Fibroblast of peridontal ligament (primary cell): ENCODE measurements at regions not wholly inside any gene's neighbourhood (a gene's known extent, or its start where the extent isn't known, plus 50 kb on each side); places are given as distances from the start of the nearest gene placed in this dataset.
"Not testable (repeated sequence)": the region's sequence is repeated elsewhere in the genome, so short reads cannot be mapped to it uniquely, and the experiment has no call there.

Experiments
- DNase-seq: peaks from one replicate; pipeline ENCODE4 v3.0.0-alpha.2; 2010; ENCODE audit errors: extremely low read depth

DNA sequence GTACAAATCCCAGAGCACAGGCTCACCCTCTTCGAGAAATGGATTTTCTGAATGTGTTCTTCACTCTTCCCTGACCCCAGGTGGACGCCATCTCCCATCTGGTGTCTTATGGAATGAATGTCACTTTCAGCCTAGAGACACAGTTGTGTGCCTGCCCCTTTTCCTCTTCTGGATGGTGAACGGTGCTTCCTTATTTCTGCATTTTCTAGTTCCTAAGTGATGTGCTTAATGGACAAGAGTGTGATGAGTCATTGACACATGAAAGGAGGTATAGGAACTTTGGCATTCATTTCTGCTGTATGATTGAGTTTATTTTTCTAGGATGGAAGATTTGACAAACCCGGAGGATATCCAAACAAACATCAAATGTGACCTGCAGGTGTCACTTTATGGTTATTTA lies 114.9 kb upstream of the PTPN20 start:
- DNase-seq: not testable (repeated sequence)

GRCh38 chr10:46802010-46802409 lies 109.2 kb upstream of the PTPN20 start:
- not testable (repeated sequence) for DNase-seq

DNA sequence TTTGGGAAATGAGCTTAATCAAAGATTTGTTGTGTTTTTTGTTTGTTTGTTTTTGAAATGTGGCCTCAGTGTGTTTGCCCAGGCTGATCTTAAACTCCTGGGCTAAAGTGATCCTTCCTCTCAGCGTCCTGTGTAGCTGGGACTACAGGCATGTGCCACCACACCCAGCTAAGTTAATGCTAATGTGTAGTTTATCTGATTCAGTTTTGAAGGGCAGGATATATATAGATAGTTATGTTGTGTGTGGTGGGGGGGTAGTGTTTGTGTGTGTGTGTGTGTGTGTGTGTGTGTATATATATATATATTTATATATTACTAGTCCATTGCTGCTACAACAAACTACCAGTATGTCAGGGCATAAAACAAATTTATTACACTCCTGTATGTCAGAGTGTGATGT lies 108.1 kb upstream of the PTPN20 start:
- DNase-seq: not testable (repeated sequence)

GRCh38 chr10:46810222-46810621 lies 101.0 kb upstream of the PTPN20 start:
- DNase-seq: not testable (repeated sequence)

DNA sequence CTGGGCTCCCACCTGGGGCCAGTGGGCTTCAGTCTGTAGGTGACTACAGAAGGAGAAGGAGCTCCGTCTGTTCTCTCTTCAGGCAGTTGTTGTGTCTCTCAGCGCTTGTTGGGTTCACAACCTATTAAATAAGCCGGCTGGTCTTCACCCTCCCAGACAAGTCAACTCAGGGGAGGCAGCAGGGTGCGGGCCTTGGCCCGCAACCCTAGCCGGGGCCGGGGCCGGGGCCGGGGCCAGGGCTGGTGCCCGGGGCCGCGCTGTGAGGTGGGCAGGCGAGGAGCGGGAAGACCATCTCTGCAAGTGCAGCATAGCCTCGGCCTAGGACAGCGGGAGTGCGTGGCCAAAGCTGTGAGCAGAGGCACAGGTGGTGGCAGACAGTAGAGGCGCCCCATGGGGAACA lies 95.1 kb upstream of the PTPN20 start:
- DNase-seq: not testable (repeated sequence)

GRCh38 chr10:46840393-46841050 lies 70.7 kb upstream of the PTPN20 start:
- DNase-seq: not testable (repeated sequence)

DNA sequence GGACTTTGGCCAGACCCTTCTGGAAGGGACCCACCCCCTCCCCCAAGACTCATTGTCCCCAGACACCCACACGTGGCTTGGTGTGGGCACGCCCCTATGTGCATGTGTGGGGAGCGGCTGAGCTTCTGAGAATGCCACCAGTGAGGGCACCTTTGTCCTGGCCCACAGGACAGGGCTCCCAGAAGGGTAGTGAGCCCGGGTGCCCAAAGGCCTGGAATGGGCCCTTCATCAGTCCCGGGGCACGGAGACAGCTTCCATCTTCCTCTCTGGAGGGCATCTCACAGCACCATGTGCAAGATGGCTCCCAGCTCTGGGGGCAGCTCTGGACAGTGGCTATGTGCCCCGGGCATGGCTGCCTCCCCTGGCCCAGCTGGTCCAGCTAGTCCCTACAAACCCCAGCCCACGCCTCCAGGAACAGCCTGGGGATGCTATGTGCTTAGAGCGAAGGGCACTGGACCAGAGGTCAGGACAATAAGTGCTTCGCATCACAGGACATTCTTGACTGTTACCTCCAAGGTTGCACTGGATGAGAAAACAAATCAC lies 70.1 kb upstream of the PTPN20 start:
- not testable (repeated sequence) for DNase-seq

DNA sequence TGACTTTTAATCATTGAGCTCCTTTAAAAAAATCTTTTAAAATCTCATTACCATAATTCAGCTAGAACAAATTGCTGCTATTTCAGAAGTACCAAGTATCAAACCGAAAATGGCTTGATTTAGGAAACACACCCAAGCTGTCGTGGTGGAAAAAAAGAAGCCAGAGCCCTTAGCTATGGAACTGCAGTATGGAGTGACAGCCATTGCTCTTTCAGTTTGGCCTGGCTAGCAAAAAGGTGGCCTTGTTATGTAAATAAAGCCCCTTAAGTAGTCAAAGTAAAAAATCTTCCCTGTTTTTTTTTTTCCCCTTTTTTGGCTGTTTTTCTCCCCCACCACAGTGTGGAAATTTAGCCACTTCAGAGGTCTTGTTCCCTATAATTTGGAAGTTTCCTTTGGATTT lies 66.0 kb upstream of the PTPN20 start:
- DNase-seq: not testable (repeated sequence)

- not testable (repeated sequence) for DNase-seq
These were observed 65.6 kb upstream of the PTPN20 start for GRCh38 chr10:46845640-46846039.

DNA sequence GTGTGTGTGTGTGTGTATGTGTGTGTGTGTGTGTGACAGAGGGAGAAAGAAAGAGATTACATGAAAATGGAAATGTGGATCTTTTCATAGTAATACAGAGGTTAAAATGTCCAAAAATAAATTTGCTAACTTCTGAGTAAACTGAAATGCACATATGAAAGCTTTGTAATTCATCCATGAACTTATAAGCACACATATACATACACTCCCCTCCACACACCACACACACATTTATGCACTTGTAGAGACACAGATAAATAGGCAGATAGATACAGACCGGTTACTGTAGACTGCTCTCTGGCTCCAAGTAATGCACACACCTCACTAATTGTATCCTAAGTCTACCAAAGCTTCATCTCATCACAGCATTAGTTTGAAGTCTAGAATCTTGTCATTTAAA lies 50.5 kb upstream of the PTPN20 start:
- not testable (repeated sequence) for DNase-seq
